Loucy (cell line): ENCODE measurements at regions not wholly inside any gene's neighbourhood (a gene's known extent, or its start where the extent isn't known, plus 50 kb on each side); places are given as distances from the start of the nearest gene placed in this dataset.

Experiments
- CTCF ChIP-seq: fragments of 200-600 bp; sonication (generic); conservative IDR thresholded peaks from 2 replicates; pipeline ENCODE4 v1.5.1; 2014; ENCODE audit warnings: mild to moderate bottlenecking, antibody characterized with exemption, low read length
- EZH2phosphoT487 ChIP-seq: fragments of 200-600 bp; IDR thresholded peaks from 2 replicates; pipeline ENCODE4 v1.6.1; 2018; ENCODE audit warnings: antibody characterized with exemption, mild to moderate bottlenecking, moderate library complexity, borderline replicate concordance

GRCh38 chr4:20338841-20339240 is 87.1 kb downstream of the SLIT2 start:
- TF ChIP-seq EZH2phosphoT487 = no peak
- TF ChIP-seq CTCF = no peak
